HG02840 (cell line): ENCODE measurements at regions not wholly inside any gene's neighbourhood (a gene's known extent, or its start where the extent isn't known, plus 50 kb on each side); places are given as distances from the start of the nearest gene placed in this dataset.
"Not testable (repeated sequence)": the region's sequence is repeated elsewhere in the genome, so short reads cannot be mapped to it uniquely, and the experiment has no call there.

ENCODE experiments used
- ATAC-seq: cut with Tn5 transposase; IDR thresholded peaks from one replicate; pipeline ENCODE4 v1.9.1; 2021; ENCODE audit warnings: mild to moderate bottlenecking, moderate library complexity, moderate number of reproducible peaks; ENCODE audit not compliant: unreplicated experiment, low FRiP score

GRCh38 chr3:195999176-195999575 lies 82.7 kb downstream of the TFRC start:
- not testable (repeated sequence) for ATAC-seq

DNA sequence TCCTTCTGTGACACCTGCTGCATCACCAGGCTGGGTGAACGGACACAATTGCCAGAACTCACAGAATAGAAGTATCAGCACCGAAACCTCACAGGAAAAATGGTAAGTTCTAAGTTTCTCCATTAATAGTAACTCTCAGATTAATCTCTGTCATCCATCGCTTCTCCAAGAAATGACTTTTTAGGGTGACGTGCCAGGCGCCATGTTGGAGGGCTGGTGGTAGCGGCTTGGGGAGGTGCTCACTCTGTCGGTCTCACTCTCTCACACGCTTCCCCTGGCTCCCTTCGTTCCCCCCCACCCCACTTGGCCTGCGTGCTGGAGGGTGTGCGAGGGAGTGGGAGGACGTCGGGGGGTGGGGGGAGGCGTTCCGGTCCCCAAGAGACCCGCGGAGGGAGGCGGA lies 85.6 kb downstream of the TFRC start:
- ATAC-seq: not testable (repeated sequence)

GRCh38 chr3:195994343-195994742 lies 86.0 kb upstream of the TNK2 start:
- ATAC-seq: not testable (repeated sequence)

DNA sequence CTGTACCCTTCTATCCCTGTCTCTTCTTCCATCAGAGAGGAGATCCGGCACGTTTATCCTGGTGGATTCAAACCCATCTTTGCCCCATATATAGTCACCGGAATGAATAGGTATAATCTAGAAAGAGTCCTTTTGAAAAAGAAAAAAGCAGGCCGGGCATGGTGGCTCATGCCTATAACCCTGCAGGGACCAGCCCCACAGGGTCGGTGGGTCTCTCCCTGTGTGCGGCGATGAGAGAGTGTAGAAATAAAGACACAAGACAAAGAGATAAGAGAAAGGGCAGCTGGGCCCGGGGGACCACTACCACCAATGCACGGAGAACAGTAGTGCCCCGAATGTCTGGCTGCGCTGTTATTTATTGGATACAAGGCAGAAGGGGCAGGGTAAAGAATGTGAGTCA lies 85.3 kb upstream of the TNK2 start:
- ATAC-seq: not testable (repeated sequence)

- not testable (repeated sequence) for ATAC-seq
These were observed 84.7 kb upstream of the TNK2 start for GRCh38 chr3:195992956-195993595.

DNA sequence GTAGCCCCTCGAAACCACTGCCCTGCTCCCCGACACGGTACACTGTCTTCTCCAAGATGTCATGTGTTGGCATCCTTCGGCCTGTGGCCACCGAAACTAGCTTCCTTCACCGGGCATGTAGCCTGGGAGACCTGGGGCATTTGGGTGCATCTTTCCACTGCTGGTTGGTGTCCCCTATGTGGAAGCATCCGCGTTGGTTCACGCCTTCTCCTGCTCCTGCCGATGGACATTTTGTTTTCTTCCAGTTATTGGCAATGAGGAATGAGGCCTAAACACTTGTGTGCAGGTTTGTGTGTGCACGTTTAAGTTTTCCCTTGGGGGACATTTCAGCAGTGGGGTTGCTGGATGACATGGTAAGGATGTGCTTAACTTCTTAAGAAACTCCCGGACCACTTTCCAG lies 83.6 kb upstream of the TNK2 start:
- ATAC-seq: not testable (repeated sequence)

DNA sequence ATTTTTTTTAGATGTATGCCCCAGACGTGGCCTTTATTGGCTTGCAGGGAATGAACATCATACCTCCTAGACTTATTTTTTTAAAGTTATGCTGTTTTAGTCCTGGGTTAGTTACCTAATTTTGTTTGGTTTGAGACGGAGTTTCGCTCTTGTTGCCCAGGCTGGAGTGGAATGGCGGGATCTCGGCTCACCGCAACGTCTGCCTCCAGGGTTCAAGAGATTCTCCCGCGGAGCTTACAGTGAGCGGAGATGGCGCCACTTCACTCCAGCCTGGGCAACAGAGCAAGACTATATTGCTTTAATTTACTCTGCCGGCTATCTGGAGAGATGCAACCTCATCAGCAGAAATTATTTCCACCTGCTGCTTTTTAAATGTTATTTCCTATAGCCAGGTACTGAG lies 82.9 kb upstream of the TNK2 start:
- not testable (repeated sequence) for ATAC-seq

GRCh38 chr3:195990841-195991174 lies 82.5 kb upstream of the TNK2 start:
- not testable (repeated sequence) for ATAC-seq

- ATAC-seq: peak; percentile 96
These were observed 81.8 kb upstream of the TNK2 start for GRCh38 chr3:195989921-195990840.

GRCh38 chr3:195989197-195989920 lies 81.0 kb upstream of the TNK2 start:
- peak; percentile 21 for ATAC-seq

DNA sequence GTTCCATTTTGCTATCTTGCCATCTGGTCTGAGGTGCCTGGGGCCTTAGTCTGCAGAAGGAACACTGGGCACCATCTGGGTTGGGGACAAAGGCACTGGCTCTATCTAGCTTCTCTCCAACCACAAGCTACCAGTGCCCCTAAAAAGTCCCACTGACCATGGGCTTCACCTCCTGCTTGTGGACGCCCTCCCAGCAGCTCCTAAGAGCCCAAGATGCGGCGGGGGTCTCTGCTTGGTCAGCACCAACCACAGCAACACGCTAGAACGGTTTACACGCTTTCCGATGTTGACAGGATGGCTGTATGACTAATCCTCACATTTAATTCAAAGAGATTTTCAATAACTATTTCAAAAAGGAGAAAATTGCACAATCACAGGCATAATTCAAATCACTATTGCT lies 80.4 kb upstream of the TNK2 start:
- ATAC-seq: not testable (repeated sequence)

- not testable (repeated sequence) for ATAC-seq
These were observed 78.7 kb upstream of the TNK2 start for GRCh38 chr3:195987001-195987400.

- not testable (repeated sequence) for ATAC-seq
These were observed 78.2 kb upstream of the TNK2 start for GRCh38 chr3:195986576-195986975.

DNA sequence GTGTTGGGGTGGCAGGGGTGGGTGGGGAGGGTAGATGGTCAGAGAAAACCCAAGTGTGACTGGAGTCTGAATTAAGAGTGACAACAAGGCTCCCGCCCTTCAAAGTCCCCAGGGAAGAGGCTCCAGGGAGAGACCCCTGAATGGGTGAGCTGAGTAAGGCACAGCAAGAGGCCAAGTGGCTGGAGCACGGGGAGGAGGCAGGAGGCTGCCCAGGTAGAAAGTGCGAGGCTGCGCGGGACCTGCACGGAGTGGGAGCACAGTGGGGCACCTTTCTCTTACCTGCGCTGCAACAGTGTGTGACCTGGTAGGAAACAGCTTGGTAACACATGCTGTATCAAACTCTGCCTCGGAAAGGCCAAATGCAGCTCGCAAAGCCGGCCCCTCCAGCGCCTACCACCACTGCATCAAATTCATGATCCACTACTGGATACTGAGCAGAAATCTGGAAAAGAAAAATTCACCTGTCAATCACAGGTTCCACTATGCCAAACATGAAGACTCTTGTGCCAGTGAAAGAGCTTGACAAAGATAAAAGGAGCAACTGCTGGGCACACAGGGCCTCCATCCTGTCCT lies 77.1 kb upstream of the TNK2 start:
- ATAC-seq: not testable (repeated sequence)

DNA sequence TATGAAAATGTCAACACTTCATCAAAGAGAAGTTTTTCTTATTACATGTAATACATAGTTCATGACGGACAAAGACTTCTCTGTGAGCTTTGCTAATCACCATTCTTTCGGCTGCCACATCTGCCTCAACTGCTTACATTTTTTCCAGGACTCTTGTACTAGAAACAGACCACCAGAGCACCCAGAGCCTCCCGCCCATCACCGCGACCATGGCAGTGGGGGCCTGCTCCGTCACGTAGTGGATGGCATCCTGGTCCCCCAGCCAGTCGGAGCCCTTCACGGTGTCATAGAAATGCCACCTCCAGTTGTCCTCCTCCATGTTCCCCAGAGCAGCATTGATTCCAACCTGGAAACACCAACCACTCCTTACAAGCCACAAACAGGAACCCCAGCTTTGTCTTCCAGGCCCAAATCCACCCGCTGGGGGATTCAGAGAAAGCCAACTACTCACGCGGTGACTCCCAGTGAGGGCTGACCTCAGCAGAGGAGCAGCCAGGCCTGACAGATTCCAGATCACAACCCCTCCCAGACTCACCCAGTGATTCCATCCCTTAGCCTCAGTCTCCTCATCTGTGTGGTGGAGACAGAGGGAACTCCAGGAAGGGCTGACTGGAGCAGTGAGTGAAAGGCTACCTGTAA lies 76.2 kb upstream of the TNK2 start:
- not testable (repeated sequence) for ATAC-seq

- ATAC-seq: not testable (repeated sequence)
These were observed 75.5 kb upstream of the TNK2 start for GRCh38 chr3:195983880-195984279.

GRCh38 chr3:195982754-195983153 lies 74.4 kb upstream of the TNK2 start:
- not testable (repeated sequence) for ATAC-seq

DNA sequence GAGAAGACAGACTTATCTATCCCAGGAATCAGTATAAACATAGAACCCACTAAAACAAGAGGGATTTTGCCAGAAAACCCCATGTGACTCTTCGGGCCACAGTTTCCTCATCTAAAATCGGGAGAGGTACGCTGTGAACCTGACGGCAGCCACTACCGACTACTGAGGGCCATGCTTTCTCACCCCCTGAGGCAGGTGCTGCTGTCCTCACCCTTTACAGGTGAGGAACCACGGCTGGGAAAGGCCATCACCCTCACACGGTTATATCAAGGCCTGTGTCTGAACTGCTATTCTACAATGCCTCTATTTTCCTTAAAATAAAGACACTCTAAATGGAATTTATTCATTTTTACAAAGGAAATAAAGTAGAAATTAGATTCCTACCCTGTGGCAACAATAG lies 73.4 kb upstream of the TNK2 start:
- not testable (repeated sequence) for ATAC-seq

DNA sequence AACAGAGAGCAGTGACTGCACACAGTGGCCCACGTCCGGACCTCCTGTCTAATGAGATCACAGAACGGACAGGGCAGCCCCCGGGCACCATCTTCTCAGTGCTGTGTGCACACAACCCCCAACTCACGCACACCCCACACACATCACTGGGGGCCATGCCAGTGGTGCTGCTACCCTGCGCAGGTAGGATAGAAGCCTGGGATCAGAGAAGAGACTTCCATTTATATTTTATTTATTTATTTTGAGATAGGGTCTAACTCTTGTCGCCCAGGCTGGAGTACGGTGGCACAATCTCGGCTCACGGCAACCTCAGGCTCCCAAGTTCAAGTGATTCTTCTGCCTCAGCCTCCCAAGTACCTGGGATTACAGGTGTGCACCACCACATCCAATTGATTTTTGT lies 71.5 kb upstream of the TNK2 start:
- ATAC-seq: not testable (repeated sequence)

GRCh38 chr3:195978585-195978984 lies 70.2 kb upstream of the TNK2 start:
- ATAC-seq: not testable (repeated sequence)
